Stimulated activated naive B cell treated with anti-CD40 and anti-IgM and Interleukin-4, amounts not matched to agents 10 μg/mL and 1 μg/mL and 100 μg/mL, for 72 hours (primary cell): ENCODE measurements at regions not wholly inside any gene's neighbourhood (a gene's known extent, or its start where the extent isn't known, plus 50 kb on each side); places are given as distances from the start of the nearest gene placed in this dataset.
A peak's percentile ranks its signal among the peaks of the same experiment; 100 is the strongest.

Experiments used
- ATAC-seq, 2 donors: fragments of 150-1000 bp; cut with Tn5 transposase; replicated peaks; 2 replicates each; pipeline ENCODE4 v1.10.0; 2021; ENCODE audit warnings: moderate library complexity in 1 of 2
- DNase-seq: peaks from one replicate; pipeline ENCODE4 v3.0.0; 2021
- H3K27ac Mint-ChIP-seq: one replicate; pipeline ENCODE4 v1.8.0; 2022; ENCODE audit warnings: mild to moderate bottlenecking, mixed read lengths
- H3K27me3 Mint-ChIP-seq, 2 donors: one replicate each; pipeline ENCODE4 v1.8.0; 2022; ENCODE audit warnings: mixed read lengths in 2 of 2
- H3K36me3 Mint-ChIP-seq, 2 donors: one replicate each; pipeline ENCODE4 v1.8.0; 2022; ENCODE audit warnings: mixed read lengths in 2 of 2, mild to moderate bottlenecking in 1 of 2
- H3K4me1 Mint-ChIP-seq, 2 donors: one replicate each; pipeline ENCODE4 v1.8.0; 2022; ENCODE audit warnings: mixed read lengths in 2 of 2, mild to moderate bottlenecking in 1 of 2
- H3K4me3 Mint-ChIP-seq, 2 donors: one replicate each; pipeline ENCODE4 v1.8.0; 2022; ENCODE audit warnings: mild to moderate bottlenecking in 2 of 2, mixed read lengths in 2 of 2, moderate library complexity in 1 of 2
- H3K9me3 Mint-ChIP-seq, 2 donors: one replicate each; pipeline ENCODE4 v1.8.0; 2022; ENCODE audit warnings: mixed read lengths in 2 of 2, mild to moderate bottlenecking in 1 of 2

DNA sequence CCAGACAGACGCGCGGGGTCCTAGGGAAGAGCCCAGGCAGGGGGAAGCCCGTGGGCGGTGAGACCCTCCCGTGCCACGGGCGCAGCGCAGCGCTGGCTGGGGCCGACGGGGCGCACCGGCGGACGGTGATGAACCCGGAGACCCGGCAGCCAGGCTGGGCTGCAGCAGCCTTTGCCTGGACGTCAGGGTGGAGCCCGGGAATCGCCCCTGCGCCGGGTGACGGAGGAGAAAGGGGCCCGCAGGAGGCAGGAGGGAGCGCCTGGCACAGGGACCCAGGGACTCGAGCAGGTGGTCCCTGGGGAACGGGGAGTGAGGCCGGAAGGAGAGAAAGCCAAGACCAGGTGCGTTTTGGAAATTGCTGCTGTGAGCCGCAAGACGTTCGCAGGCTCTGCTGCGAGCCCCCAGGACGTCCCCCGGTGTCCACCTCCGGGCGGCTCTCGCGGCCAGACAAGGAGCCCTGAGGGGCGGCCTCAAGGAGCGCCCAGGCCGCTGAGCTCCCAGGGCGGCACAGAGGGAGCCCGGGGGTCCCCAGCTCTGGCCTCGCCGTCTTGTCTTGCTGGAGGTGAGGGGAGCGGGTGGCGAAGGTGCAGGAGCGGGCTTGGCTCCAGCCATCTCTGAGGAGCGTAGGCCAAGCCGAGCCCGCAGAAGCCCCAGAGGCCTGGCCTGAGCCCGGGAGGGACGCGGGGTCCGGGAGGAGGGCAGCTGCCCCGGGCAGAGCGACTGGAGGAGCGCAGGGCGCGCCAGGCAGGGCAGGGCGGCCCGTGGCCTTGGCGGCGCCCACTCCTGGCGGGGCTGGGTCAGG is 191.2 kb upstream of the PDE10A start:
- H3K4me3 Mint-ChIP-seq = no peak overlapping the region
- peaks cover 0 to 3% of the 10 kb centered on the region in 2 donors for H3K36me3 Mint-ChIP-seq
- DNase-seq = no peak
- no peak overlapping the region for H3K27ac Mint-ChIP-seq
- ATAC-seq = no peak
- H3K27me3 Mint-ChIP-seq = peaks cover 75 to 82% of the 10 kb centered on the region in 2 donors
- no peaks in the 10 kb centered on the region for H3K9me3 Mint-ChIP-seq
- H3K4me1 Mint-ChIP-seq = peaks cover 0 to 2% of the 10 kb centered on the region in 2 donors

DNA sequence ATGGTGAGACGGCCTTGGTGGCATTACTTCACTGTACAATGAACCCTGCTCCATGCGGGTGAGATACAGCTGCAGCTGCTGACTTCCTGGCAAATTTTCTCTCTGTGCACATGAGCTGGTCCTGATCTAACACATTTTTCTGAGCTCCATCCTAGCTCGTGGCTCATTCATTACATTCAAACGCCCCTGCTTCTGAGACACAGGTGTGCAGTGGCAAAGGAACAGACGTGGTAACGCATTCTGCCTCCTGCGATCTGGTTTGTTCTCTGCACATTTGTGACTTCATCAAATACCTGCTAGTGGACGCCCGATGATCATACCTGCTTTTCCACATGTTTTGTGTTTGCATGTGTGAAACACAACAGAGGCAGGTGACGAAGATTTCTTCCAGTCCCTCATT is 189.6 kb upstream of the PDE10A start:
- Mint-ChIP-seq H3K4me3 (no peak overlapping the region), H3K27ac (no peak overlapping the region), H3K27me3 (peaks cover 77 to 85% of the 10 kb centered on the region in 2 donors), H3K36me3 (peaks cover 0 to 3% of the 10 kb centered on the region in 2 donors), H3K4me1 (peaks cover 0 to 2% of the 10 kb centered on the region in 2 donors), H3K9me3 (no peaks in the 10 kb centered on the region)
- ATAC-seq = no peak
- DNase-seq = no peak

DNA sequence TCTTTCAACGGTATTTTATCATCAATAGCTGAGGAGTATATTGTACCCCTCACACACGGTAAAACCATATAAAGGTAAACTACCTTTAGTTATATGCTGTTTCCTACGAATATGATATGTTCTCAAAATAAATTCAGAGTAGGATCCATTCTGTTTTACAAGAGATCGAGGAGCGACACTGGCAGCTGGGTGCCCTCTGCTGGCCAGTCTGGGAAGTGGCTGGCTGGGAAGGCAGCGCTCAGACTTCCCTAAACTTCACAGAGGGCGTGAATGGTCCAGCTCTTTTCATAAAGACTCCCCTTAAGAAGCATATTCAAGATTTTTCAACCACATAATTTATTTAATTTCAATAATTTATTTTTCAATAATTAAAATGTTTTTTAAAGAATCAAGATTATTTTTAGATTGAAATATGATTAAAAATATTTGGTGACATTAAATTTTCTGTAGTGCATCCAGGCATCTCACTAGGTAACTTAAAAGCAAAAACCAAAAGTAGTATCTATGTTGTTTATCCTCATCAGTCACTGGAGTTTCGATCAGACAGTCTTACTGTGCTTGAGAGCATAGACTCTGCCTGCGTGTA is 187.5 kb upstream of the PDE10A start:
- Mint-ChIP-seq H3K4me1 (peaks cover 0 to 2% of the 10 kb centered on the region in 2 donors), H3K27me3 (peaks cover 67 to 87% of the 10 kb centered on the region in 2 donors), H3K27ac (no peak overlapping the region), H3K36me3 (peaks cover 0 to 3% of the 10 kb centered on the region in 2 donors), H3K9me3 (no peaks in the 10 kb centered on the region), H3K4me3 (no peak overlapping the region)
- ATAC-seq (peak; percentile 54 to 69), DNase-seq (peak; percentile 18)

DNA sequence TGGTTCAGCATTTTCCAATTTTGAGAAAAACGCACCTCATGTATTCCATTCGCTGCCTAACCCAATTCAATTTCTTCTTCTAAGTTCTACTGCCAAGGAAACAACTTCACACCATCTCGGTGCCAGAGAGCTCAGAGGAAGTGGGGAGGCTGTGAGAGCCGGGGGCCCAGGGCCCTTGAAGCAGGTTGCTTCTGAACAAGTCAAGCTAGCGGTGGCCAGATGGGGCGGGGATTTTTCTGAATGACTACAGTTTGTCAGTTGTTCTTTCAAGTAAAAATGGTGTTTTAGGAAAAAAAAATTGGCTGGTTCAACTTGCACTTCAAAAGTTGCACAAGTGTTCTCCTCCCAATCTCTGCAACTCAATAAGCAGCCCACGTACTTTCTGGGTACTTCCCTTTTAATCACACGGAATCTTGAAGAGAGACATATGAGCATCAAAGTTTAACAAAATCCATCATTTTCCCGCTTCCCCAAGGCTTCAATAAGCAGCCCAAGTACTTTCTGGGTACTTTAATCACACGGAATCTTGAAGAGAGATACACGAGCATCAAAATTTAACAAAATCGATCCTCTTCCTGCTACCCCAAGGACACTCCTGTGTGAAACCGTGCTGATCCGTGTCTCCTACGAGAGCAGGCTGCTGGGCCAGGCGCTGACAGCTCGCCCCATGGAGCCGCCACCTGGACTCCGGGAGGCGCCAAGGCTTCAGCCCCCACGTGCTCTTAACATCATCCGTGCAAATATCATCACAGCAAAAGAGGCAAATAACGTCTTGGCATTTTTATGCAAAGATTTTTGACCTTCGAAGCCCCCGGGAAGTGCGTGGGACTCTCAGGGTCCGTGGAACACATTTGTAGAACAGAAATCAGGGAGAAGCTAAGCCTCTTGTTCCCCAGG is 186.7 kb upstream of the PDE10A start:
- H3K4me1 Mint-ChIP-seq = peaks cover 0 to 2% of the 10 kb centered on the region in 2 donors
- H3K27ac Mint-ChIP-seq = no peak overlapping the region
- H3K36me3 Mint-ChIP-seq = peaks cover 0 to 3% of the 10 kb centered on the region in 2 donors
- no peaks in the 10 kb centered on the region for H3K9me3 Mint-ChIP-seq
- H3K27me3 Mint-ChIP-seq = peaks cover 66 to 87% of the 10 kb centered on the region in 2 donors
- ATAC-seq (no peak), DNase-seq (no peak)
- no peak overlapping the region for H3K4me3 Mint-ChIP-seq

DNA sequence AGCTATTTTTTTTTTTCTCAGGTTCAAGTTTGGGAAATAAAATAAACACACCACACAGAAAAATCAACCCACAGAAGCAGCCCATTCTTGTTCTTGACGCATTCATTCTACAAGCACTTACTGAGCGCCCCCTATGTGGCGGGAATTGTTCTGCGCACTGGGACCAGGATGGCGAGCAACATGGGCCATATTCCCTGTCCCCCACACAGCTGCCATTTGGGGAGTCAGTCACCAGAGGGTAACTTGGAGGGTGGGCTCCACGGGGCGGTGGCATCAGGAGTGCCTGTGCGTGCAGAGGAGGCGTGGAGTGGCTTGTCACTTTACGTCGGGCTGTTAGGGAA is 185.0 kb upstream of the PDE10A start:
- Mint-ChIP-seq H3K36me3 (no peaks in the 10 kb centered on the region), H3K27me3 (peaks cover 59 to 80% of the 10 kb centered on the region in 2 donors), H3K27ac (no peak overlapping the region), H3K9me3 (no peaks in the 10 kb centered on the region), H3K4me3 (no peak overlapping the region), H3K4me1 (peaks cover 0 to 2% of the 10 kb centered on the region in 2 donors)
- DNase-seq = no peak
- no peak for ATAC-seq

DNA sequence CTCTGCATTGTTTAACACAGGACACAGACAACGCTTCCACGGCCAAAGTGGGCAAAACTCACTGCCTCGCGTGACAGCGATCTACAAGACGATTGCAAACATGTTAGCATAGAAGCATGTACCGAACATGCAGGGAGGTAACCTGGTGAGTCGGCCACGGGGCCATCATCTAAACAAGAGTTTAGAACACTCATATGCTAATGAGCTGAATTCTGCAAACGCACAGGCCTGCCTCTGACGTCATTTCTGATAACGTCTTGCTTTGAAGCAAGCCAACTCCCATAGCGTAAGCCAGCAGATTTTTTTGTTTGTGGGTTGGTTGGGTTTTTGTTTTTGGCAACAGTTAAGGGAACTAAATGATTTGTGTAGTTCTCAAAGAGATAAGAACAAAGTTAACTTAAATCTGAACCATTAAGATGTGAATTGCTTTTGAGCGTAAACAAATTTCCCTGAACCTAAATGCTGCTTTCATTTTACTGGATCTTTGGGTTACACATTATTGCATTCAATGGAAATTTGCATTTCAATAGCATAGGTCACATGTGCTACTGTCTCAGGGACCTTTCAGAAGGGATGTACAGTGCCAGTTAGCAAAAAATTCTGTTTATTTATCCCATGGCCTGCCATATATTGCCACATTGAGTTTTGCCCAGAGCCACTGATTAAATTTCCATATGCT is 184.5 kb upstream of the PDE10A start:
- DNase-seq = no peak

DNA sequence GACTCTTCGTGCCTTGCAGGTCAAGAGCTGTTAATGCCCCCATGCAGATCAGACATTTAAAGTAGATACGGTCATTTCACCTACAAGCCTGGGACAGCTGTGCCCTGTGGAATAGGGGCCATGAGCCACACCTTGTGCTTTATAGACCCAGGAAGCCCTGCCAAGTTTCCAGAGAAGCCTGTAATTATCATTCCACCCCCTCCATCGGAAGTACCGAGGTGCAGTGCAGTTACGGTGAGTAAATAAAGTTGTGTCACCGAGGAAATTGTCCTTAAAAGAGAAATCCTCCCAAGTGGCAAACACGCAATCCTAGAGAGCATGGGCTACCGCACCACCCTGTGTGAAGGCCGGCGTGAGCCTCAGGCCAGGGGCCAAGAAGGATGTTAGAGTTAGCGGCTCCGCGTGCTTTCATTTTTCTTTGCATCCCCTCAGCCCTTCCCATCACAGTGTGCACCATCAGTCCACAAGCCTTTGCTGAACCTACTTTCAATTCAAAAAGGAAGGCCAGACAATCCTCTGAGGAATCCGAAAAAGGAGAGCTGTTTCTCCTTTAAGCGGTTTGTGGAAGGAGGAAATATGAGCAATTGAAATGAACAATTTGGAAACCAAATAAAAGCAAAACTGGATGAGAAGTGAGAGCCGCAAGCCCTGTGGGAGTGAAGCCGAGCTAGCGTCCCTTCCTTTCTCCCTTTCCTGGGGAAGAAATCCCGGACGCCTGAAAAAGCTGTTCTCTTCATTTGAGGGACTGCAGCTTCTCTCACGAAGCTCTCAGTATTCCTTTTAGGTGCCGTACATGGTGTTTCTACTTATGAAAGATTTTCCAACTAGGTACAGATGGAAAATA is 183.3 kb upstream of the PDE10A start:
- peaks cover 50 to 74% of the 10 kb centered on the region in 2 donors for H3K27me3 Mint-ChIP-seq
- no peak overlapping the region for H3K4me3 Mint-ChIP-seq

More for the DNA sequence above, 184.5 kb upstream of the PDE10A start:
- peaks cover 59 to 80% of the 10 kb centered on the region in 2 donors for H3K27me3 Mint-ChIP-seq
- H3K36me3 Mint-ChIP-seq = no peaks in the 10 kb centered on the region
- H3K4me3 Mint-ChIP-seq = no peak overlapping the region
- no peaks in the 10 kb centered on the region for H3K9me3 Mint-ChIP-seq
- no peak overlapping the region for H3K27ac Mint-ChIP-seq
- no peak for ATAC-seq
- peaks cover 0 to 2% of the 10 kb centered on the region in 2 donors for H3K4me1 Mint-ChIP-seq

DNA sequence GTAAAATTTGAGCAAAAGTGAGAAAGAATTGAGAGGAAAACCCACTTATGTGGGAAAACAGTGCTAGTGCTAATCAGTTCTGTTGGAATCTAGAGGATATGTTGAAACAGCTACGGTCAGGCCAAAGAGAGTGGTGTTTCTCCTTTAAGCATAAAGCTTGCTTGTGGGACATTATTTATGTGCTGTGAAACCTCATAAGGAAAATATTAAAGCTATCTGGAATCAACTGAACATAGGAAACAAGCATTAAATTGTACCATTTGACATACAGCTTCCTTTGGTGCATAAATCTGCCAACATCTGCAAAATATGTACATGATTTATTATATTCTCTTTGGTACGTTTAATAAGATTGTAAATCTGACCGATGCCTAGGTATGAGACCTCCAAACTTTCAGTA is 182.5 kb upstream of the PDE10A start:
- no peak overlapping the region for H3K27ac Mint-ChIP-seq
- H3K4me1 Mint-ChIP-seq = peaks cover 0 to 2% of the 10 kb centered on the region in 2 donors
- no peak overlapping the region for H3K4me3 Mint-ChIP-seq
- peaks cover 42 to 67% of the 10 kb centered on the region in 2 donors for H3K27me3 Mint-ChIP-seq
- H3K9me3 Mint-ChIP-seq = no peaks in the 10 kb centered on the region
- no peak for DNase-seq
- no peak for ATAC-seq
- no peaks in the 10 kb centered on the region for H3K36me3 Mint-ChIP-seq

More for the DNA sequence above, 183.3 kb upstream of the PDE10A start:
- Mint-ChIP-seq H3K4me1 (peaks cover 0 to 2% of the 10 kb centered on the region in 2 donors), H3K27ac (no peak overlapping the region), H3K9me3 (no peaks in the 10 kb centered on the region), H3K36me3 (no peaks in the 10 kb centered on the region)
- no peak for DNase-seq
- no peak for ATAC-seq

DNA sequence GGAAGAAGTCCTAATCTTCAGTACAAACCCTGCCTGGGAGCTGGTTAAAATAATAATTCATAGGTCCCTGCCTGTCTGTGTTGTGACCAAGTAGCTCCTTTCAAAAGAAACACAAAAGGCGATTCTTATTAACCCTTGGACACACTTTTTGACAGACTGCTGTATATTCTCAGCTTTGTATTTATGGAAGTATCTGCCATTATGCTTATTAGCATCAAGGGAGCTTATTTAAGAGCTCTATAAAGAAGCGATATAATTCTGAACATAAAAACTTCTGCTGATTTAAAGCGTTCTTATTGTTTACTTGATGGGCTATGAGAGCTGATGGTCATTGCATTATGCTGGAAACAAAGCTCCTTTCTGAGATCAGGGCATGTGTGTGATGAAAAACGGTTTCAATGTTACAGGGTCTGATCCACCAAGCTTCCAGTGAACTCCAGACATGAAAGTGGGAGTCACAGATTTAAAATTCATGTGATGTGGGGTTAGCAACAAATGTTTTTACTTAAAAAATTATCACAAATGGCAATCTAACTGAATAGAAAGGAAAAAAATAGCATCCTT is 181.8 kb upstream of the PDE10A start:
- H3K4me1 Mint-ChIP-seq = no peaks in the 10 kb centered on the region
- no peak for ATAC-seq
- no peak for DNase-seq
- H3K36me3 Mint-ChIP-seq = no peaks in the 10 kb centered on the region
- no peak overlapping the region for H3K27ac Mint-ChIP-seq
- H3K9me3 Mint-ChIP-seq = peaks cover 0 to under 1% of the 10 kb centered on the region in 2 donors
- H3K4me3 Mint-ChIP-seq = no peak overlapping the region
- peaks cover 41 to 63% of the 10 kb centered on the region in 2 donors for H3K27me3 Mint-ChIP-seq

DNA sequence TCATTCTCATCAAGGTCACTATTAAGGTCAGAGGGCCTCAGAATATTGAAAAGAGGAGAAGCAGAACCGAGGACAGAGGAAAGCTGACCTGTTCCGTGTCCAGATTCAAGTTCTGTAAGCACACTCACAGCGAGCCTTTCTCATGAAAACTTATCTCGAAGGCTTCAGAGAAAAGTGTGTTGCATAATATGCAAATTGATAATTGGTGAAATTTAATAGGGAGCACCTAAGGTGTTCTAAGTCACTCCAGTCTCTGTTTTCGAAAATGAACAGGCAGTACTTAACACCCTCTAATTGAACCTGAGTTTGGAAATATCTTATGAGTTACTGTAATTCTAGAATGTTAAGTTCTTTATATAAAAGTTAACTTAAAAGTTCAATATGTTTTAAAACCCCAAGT is 181.2 kb upstream of the PDE10A start:
- Mint-ChIP-seq H3K9me3 (peaks cover 0 to 6% of the 10 kb centered on the region in 2 donors), H3K4me1 (no peaks in the 10 kb centered on the region), H3K27ac (no peak overlapping the region), H3K36me3 (no peaks in the 10 kb centered on the region), H3K4me3 (no peak overlapping the region), H3K27me3 (peaks cover 41 to 62% of the 10 kb centered on the region in 2 donors)
- ATAC-seq = no peak
- DNase-seq = no peak

DNA sequence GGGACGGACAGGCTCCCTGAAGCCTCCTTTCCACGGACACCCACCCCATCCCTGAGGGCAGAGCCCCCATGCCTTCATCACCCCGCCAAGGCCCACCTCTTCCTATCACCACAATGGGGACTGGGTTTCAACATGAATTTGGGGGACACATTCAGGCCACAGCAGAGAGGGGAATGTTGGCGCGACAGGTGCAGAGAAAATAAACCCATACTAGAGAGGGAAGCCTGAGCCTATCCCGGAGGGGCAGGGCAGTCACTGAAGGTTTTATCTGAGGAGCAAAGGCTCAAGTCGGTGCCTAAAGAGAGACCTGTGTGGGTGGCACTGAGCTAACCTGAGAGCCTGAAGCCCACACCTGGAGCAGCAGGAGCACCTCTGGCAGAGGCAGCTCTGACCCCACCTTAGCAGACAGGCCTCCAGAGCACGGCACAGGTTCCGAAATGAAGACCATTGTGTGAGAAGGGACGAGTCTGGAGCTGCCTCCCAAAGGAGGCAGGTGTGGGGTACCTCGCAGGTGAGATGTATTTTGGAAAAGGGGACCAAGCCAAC is 180.6 kb upstream of the PDE10A start:
- DNase-seq (no peak), ATAC-seq (no peak)
- H3K9me3 Mint-ChIP-seq = peaks cover 0 to 6% of the 10 kb centered on the region in 2 donors
- peaks cover 39 to 60% of the 10 kb centered on the region in 2 donors for H3K27me3 Mint-ChIP-seq
- H3K27ac Mint-ChIP-seq = no peak overlapping the region
- H3K36me3 Mint-ChIP-seq = no peaks in the 10 kb centered on the region
- H3K4me3 Mint-ChIP-seq = no peak overlapping the region
- no peaks in the 10 kb centered on the region for H3K4me1 Mint-ChIP-seq

DNA sequence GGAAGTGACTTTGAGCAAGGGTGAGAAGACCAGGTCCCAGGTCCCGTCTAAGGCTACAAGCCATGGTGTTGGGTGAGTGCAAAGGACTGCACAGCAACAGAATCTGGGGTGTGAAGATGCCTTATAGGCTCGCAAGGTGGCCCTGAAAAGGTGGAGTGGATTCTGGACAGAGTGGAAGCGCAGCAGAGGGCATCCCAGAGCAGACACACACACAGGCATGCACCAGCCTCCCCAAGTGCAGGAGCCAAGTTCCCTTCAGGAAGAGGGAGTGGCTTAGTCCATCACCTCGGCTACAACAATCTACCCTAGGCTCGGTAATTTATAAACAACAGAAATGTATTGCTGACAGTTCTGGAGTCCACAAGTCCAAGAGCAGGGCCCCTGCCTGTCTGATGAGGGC is 180.1 kb upstream of the PDE10A start:
- no peaks in the 10 kb centered on the region for H3K4me1 Mint-ChIP-seq
- no peak overlapping the region for H3K4me3 Mint-ChIP-seq
- H3K9me3 Mint-ChIP-seq = peaks cover 0 to 6% of the 10 kb centered on the region in 2 donors
- DNase-seq = no peak
- H3K36me3 Mint-ChIP-seq = no peaks in the 10 kb centered on the region
- no peak overlapping the region for H3K27ac Mint-ChIP-seq
- peaks cover 39 to 58% of the 10 kb centered on the region in 2 donors for H3K27me3 Mint-ChIP-seq
- no peak for ATAC-seq
